Stimulated activated CD8-positive, alpha-beta memory T cell treated with anti-CD3 and anti-CD28 coated beads, Interleukin-15, amount 100 ng/mL, for 1 hour (primary cell): ENCODE measurements at regions not wholly inside any gene's neighbourhood (a gene's known extent, or its start where the extent isn't known, plus 50 kb on each side); places are given as distances from the start of the nearest gene placed in this dataset.
"Not testable (repeated sequence)": the region's sequence is repeated elsewhere in the genome, so short reads cannot be mapped to it uniquely, and the experiment has no call there.

Experiments
- DNase-seq: peaks from one replicate; pipeline ENCODE4 v3.0.0-alpha.2; 2020; ENCODE audit warnings: low read depth

- no peak for DNase-seq
Measured at GRCh38 chr17:72366626-72367025, 245.8 kb downstream of the SOX9 start.

- DNase-seq, result no peak
Measured at GRCh38 chr17:72368191-72368590, 247.4 kb downstream of the SOX9 start.

GRCh38 chr17:72369366-72369765, 248.5 kb downstream of the SOX9 start:
- DNase-seq, result no peak

GRCh38 chr17:72370819-72371218, 250.0 kb downstream of the SOX9 start:
- no peak for DNase-seq

DNA sequence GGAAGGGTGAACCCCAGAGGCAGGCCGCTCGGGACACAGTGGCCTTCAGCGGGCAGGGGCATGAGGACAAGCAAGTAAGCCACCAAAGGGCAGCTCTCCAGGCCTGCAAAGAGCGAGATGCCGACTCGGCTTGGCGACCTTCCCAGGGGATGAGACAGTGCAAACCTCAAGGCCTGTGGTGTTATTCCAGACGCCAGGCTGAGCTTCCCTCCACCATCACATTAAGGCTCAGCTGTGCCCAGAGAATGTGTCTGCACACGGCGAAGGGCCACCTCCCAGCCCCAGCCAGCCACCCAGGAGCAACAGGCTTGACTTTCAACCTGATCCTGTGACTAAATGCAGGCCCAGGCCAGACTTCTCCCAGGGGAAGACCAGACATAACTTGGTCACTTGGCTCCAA, 251.4 kb downstream of the SOX9 start:
- no peak for DNase-seq

GRCh38 chr17:72373910-72374741, 253.3 kb downstream of the SOX9 start:
- DNase-seq, result no peak

DNA sequence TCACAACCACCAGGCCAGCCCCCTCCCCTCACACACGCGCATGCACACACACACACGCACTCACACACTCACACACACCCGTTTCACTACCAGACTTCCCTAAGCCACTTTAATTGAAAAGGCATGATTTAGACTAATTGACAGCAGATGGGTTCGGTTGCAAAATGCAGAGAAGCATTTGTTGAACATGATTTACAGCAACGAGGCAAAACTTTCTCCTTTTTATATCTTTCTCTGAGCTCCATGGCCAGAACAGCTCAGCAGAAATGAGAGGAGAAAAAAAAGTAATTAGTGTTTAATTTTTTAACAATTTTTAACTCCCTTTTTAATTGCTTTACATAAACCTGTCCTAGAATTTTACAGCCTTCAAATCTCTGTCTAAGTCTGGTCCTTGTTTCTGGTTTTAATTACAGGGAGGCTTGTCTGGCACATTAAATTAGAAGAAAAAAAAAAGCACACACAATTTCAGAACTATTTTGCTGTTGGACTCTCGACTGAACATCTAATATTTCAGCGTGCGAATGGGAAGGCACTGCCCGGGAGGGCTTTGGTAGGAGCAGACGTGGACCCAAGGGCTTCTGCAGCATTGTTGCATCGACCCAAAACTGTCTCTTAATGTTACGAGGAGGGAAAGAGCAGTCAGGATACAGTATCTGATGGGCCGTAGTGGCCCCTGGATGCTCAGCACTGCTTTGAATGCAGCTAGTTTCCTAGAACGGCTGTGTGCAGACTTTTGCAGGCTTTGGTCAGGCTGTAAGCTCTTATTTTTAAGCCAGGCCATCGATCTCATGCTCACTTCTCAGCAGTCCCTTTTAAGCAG, 255.9 kb downstream of the SOX9 start:
- DNase-seq, result no peak

DNA sequence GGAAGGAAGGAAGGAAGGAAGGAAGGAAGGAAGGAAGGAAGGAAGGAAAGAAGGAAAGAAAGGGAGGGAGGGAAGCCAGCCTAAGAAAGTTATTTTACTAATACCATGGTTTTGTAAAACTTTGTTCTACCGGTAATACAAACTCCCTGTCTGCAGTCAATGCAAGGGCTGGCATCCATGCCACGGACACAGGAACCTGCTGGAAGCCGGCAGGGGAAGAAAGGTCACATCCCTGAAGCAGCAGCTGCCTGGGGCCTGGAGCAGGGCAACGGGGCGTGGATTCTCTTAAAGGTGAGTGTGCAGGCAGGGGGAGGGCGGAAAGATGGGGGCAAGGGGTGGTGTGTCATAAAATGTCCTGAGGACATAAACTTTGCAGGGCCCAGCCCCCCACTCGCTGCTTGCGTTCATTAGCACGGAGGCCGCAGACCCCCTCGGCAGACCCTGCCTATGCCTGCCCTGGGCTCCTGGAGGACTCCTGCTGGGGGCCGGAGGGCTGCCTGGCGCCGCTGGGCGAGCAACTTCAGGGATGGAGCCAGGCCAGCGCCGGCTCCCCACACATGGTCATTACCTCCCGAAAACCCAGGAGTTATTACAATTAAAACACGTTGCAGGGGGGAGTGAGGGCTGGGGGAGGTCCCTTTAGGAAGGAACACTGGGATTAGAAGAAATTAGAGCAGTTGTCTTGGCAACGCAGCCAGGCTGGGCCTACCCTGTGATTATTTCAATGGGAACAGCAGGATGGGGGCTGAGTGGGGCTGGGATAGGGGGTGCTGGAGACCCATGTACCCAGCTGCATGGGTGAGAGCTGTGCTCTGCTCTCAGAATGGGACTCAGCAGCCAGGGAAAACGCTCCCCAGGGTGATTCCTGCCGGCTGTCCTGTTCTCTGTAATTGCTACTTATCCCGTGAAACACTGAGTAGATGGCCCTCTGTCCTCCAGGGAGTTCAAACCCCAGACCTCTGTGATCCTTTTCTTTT, 257.9 kb downstream of the SOX9 start:
- DNase-seq, result no peak

- DNase-seq, result no peak
Measured at GRCh38 chr17:72379516-72379915, 258.7 kb downstream of the SOX9 start.

- no peak for DNase-seq
Measured at GRCh38 chr17:72380120-72380519, 259.3 kb downstream of the SOX9 start.

DNA sequence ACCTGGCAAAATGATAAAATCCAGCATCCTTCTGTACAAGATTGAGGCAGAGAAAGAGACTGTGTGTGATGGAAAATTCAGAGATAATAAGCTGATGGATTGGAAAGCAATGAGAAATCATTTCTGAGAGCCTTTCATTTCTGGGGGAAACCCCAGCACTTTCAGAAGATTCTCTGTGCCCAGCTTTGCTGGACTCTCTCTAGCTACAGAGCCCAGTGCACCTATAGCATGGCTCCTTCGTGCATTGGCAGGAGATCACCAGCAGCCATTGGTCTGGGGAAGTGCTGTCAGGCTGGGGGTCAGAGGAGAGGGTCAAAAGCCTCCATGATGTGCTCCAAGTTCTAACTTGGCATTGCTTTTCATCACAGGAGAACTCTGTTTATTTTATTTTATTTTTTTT, 259.9 kb downstream of the SOX9 start:
- DNase-seq, result no peak

DNA sequence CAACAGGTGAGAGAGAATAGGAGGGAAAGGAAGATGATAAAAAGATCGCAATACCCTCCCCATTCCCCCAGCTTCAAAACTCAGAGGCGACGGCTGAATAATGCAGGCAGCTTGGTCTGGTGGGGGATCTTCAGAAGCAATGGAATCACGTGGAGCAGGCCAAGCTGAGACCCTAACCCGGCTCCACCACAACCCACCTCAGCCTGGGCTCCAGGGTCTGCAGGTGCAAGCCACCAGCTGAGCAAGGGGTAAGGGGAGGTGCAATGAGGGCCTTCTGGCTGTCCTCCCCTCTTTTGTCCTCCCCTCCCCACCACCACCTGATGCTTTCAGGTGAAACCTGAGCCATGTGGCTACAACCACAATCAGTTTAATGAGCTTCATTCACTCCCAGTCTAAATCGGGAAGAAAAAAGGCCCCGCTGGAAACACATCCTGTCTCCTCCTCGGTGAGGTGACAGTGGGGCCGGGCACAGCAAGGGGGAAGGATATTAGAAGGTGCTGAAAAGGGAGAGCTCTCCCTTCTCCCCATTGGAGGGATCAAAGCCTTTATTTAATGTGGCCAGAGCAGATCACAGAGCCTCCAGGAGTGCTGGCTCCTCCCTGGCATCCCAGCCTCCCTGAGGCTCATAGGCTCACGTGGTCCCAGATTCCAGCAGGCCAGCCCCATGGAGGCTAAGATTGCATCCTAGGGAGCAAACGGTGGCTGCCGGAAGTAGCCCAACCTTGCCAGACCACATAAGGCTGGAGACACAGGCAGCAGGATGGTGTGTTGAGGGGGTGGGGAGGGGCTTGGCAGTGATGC, 261.0 kb downstream of the SOX9 start:
- DNase-seq, result no peak

DNA sequence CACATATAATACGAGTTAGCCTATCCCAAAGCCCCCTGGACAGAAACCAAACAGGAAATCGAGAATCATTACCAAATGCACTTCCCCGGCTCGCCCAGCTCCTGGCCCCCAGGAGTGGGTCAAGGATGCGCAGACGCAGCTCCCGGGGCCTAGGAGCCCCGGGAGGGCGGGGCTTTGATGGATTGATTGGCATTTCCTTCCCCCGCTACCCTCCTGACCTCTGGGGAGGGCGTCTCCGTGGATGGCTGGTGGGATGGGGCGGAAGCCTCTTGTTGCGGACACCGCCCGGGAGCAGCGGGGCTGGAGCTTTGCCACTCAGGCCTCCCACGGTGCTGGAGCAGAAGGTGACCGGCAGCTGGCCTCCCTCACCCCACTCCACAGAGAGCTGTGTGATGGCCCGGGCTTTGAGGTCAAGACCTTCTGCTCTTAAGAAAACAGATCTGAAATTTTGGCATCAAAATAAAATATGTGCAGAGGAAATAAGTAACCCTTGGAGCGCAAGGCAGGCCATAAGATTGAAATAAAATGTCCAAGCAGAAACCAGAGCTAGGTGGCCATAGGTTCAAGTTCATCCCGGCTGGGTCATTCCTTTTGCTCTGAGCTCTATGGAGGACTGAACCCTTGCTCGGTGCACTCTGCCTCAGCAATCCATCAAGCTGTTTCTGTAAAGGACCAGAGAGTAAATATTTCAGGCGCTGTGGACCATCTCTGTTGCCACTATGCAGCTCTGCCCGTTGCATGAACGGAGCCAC, 262.3 kb downstream of the SOX9 start:
- no peak for DNase-seq

DNA sequence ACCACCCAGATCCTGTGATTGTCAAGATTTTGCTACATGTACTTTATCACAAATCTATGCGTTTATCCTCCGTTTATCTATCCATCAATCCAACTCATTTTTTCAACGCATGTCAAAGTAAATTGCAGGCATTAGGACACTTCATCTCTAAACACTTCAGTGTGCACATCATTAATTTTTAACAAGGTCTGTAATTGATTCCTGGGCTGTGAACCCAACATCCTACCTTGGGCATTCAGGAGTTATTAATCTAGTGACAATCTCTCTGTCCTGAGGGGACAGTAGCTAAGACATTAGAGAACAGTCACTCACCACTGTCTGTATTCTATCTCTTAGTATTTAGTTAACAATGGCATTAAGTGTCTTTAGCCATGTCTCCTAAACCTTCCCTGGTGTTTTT, 264.7 kb downstream of the SOX9 start:
- DNase-seq, result no peak

- not testable (repeated sequence) for DNase-seq
Measured at GRCh38 chr17:72386173-72386572, 265.4 kb downstream of the SOX9 start.

GRCh38 chr17:72386619-72387237, 265.9 kb downstream of the SOX9 start:
- DNase-seq, result no peak

DNA sequence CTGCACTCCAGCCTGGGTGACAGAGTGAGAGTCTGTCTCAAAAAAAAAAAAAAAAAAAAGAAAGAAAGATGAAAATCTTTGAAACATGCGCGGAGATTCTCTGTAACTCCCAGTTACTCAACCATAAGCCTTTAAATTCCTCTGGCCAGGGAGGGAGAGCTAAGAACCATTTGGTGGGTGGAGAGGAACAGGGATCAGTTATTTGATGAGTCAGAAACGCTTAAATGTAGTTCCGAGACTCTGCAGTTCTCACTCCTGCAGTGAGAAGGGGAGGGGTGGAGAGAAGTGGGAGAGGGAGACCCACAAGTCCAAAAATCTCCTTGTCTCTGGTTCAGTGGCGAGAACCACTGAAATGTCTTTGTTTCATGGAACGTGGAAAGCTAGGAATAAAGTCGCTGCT, 266.7 kb downstream of the SOX9 start:
- DNase-seq, result no peak

- DNase-seq, result no peak
Measured at GRCh38 chr17:72387969-72388368, 267.1 kb downstream of the SOX9 start.

DNA sequence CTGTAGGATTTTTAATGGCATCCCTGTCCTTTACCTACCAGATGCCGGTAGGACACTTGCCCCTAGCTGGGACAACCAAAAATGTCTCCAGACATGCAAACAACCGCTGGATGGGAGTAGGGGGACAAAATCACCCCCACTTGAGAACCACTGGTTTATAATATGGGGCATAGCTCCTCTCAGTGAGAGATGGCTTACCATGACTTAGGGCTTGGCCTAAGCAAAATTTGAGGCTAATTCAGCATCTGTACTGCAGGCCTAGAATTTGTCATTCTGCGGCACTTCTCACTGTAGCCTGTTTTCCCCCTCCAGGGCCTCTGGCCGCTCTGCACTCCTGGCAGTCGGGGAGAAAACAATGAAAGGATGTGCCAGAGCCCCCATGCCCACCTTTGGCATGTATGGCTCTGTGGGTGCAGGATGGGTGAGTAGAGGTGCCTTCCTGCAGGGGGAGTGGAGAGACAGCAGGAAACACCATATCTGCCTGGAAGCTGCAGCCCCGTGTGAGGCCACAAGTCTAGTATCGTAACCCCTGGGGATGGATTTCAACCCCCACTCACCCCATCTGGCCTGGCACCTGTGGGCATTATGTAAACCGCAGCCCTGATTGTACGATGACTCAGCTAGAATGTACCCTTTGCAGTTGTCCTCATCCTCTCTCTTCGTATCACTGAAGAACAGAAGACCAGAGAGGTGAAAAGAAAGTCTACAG, 268.1 kb downstream of the SOX9 start:
- no peak for DNase-seq
